NCI-H82 (cell line): ENCODE measurements at regions not wholly inside any gene's neighbourhood (a gene's known extent, or its start where the extent isn't known, plus 50 kb on each side); places are given as distances from the start of the nearest gene placed in this dataset.

Source experiments
- DNase-seq: peaks from one replicate; lab custom pipeline; 2025; lab: John Stamatoyannopoulos, UW

DNA sequence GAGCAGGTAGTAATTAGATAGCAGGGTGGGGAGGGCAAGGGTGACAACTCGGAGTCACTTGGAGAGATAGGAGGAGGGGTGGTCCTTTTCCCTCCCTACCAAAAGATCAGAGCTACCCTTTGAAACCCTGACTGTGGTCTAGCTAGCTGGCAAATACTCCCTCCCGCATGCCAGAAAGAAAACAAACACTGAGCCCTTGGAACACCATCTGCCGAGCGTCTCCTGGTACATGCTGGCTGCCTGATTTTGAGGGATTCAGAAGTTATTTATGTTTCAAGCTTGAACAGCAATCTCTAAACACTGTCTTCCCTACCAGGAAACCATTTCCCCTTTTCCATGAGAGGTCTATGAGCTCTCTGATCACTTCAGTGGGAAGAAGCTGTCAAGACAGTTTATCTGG, 291.6 kb upstream of the CFAP20DC start:
- DNase-seq = peak; percentile 14

DNA sequence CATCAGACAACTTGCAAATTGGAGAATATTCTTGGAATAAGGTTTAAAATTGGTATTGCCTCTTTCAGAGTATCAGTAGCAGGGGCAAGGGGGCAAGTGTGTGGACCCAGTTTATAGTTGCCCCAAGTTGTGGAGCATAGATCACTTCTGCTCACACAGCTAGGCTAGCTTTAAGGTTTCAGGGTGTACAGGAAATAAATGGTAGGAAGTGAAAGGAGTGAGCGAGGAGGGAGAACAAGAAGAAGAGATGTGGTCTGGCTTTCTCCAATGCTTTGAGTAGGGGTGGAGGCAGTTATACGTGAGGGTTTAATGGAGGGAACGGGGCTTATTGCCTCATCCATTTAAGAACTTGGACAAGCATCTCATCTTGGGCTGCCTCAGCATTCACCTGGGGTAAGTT, 290.0 kb upstream of the CFAP20DC start:
- DNase-seq = no peak

DNA sequence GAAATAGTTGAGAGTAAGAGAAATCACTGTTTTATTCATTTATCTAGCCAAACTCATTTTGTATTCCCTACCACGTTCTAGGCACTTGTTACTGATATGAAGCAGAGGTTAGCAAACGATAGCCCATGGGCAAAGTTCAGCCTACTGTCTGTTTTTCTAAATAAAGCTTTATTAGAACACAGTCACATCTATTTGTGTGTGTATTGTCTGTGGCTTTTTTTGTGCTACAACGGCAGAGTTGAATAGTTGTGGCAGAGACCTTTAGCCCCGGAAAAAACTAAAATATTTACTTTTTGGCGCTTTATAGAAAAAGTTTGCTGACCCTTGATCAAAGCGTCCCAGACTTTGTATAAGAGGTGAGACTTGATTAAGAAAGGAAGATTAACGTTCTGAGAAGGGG, 289.1 kb upstream of the CFAP20DC start:
- no peak for DNase-seq

DNA sequence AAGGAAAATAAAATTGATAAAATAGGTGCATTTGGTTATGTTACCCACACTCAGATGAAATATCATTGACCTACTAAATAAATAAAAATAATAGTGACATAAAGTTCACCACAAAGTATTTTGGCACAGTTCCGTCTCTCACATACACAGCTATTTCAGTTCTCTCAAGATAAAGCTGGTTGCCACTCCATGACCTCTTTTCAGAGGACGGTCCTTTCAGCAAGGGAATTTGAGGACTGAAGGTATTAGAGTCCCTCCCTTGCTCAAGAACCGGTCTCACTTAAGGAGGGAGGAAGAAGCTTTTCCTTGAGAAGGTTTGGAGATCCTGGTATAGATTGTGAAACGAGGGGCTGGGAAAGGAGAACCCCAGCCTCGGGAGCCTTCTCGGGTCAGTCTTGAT, 285.5 kb upstream of the CFAP20DC start:
- no peak for DNase-seq

DNA sequence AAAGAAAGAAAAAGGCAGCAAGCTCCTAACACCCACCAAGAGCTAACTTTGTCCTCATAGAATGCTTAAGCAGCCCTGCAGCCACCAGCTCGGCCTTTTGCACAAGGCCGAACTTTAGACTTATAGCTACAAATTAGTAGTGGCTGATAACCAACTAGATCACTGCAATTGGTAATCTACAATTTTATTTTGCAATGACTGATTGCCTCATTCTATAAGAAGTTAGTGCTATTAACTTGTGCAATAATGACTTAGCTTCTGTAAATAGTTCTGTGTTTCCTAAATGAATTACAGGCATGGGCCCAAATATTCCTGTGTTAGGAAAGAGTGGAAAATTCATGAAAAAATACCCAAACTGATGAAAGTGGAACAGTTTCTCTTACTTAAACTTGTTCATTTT, 284.8 kb upstream of the CFAP20DC start:
- no peak for DNase-seq

DNA sequence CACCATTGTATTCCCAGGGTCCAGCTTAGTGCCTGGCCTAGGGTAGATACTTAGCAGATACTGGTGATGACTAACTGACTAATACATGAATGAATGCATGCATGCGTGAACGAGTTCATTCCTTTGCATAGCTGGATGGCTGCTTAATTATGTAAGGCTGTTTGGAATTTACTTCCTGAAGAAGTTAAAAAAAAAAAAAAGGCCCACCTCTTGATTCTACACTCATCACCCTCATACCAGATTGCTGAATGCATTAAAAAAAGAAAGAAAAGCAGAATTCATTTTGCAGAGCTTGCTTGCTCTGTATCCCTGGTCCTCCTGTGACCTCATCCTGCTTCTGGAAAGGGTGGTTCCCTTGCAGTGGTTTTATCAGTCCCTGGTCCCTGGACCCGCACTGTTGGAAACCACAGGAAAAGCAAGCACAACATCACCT, 277.6 kb upstream of the CFAP20DC start:
- DNase-seq = no peak

DNA sequence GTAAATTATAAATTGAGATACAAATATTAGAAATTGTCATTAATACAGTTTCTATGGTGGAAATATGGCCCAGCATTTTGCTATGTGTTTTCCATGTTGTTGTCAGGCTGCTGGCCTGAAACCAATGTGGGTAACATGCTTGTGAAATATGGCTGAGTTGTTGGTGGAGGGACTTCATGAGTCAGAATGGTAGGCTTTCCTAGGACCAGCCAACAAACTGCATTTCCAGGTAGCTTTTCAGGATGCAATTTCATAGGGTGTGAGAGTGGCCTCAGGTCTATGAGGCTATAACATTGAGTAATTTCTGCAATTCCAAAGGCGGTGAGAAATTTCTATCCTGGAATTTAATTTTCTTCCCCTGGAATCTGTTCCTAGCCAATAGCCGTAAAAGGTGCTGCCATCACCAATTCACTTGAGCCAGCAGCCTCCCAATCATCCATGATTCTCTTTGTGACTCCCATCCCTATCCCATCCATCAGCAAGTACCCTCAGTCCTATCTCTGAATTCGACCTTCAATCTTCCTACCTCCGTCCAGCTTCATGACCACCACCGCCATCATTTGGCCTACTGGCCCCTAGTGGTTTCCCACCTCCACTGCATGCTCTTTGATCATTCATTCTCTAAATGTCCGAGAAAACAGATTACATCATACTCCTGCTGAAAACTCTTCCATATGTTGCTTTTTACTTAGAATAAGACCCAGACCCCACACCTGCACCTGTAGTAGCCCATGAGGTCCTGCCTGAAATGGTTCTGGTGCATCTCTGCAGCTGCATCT, 276.6 kb upstream of the CFAP20DC start:
- peak; percentile 2 for DNase-seq

DNA sequence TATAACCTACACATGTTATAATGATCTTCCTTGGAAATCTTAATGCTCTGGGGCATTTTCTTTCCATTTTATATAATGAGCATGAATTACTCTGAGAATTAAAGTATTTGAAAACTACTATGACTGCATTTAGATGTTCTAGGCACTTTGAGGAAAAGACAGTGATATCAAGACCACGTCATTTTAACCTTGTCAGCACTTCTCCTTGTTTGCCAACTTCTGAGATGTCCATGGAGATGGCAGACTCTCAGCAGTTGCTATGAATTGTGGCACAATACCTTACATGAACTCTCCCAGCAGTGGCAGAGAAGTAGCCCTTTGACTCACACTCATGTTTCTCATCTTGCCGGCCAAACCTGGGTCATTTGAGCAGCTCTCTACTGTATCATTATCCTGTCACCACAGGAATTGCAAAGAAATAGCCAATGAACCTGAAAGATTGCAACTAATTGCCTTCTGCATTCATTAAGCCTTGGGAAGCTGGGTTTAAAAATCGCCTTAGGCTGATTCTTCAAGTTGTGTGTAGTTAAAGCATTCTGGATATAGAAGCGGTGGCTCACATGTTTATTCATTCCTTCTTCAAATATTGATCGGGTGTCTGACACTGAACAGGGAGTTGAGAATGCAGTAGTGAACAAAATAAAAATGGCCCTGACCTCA, 272.2 kb upstream of the CFAP20DC start:
- no peak for DNase-seq

DNA sequence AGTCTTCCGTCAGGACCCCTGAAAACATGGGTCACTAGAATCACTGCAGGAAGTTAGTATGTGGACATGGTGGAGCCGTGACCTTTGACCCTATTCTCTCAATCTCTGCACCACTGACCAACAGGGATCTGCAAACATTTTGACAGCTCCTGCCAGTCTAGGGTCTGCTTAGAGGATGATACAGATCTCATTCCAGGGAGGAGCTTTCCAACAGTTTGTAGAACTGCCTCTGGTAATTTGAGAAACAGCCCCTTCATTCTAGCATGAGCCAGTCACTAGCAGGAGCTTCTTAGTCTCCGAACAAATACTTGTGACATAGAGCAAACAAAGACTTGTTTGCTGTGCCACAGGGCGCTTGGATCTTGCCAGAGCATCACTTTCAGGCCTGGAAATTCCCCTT, 270.3 kb upstream of the CFAP20DC start:
- no peak for DNase-seq

DNA sequence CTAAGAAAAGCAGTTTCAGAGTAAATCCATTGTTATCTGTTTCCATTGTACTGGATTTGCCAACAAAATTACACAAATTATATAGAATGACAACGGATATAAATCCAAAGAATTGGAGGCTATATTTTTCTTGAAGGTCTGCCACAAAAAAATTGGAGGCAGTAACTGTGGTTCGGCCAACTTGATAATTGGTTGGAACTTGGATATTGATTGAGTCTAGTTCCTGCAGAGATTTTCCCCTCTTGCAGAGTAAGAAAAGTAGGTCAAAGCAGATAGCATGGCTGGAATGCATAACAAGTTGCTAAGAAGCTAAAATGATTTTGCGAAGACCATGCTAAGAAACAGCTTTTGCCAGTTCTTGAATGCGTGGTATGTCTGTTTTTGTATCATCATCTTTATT, 269.6 kb upstream of the CFAP20DC start:
- DNase-seq = no peak

DNA sequence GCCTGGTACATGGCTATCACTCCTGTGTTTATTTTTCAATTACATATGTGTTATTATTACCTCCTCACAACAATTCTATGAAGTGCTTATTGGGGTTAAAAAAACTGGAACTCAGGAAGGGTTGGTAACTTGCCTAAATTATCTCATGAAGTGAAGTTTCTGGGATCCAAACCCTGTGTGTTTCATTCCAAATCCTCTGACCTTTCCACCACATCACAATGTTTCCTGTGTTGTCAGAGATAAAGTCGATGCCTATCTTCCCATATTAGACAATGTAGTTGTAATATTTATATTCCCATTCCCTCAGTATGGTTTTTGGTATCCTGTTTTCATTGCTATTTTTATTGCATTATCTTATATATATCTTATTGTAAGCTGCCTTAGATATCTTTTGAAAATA, 269.1 kb upstream of the CFAP20DC start:
- no peak for DNase-seq

DNA sequence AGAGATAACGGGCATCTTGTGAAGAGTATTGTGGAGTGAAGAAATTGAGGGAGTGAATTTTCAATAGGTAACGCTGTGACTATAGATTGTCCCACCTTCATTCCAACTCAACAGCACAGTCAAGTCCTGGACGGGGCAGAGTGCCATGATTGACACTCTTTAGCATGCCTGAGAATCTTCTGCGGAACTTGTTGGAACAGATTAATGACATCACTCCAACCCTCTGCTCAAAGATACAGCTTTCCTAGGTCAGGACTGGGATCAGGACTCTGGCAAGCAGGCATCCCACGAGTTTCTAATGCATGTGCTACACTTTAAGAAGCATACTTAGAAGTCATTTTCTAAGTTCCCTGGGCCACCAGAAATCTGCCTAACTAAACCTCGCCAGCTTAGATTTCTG, 267.6 kb upstream of the CFAP20DC start:
- peak; percentile 26 for DNase-seq

DNA sequence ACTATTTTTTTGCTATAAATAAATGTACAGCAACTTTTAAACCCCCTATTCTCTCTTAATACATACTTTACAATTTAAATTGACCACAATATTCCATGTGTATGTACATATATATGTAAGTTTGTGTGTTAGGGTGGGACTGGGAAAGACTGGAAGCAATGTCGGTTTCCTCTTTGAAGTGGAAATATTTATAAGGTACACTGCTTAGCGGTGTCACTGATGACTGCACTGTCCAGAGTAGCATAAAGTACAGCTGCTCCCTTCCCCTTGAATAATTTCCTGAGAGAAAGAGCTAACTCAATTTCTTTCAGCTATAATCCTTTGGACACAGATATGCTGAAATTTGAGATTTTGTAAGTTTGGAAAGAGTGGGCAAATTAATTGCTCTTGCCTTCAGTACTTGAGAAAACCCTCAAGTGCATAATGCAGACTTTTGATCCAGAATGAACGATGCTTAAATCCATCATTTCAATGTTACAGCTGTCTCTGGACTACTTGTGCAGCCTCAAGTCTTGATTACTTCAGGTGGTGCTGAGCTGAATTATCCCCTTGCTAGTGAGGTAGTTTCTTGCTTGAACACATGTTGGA, 267.0 kb upstream of the CFAP20DC start:
- no peak for DNase-seq

DNA sequence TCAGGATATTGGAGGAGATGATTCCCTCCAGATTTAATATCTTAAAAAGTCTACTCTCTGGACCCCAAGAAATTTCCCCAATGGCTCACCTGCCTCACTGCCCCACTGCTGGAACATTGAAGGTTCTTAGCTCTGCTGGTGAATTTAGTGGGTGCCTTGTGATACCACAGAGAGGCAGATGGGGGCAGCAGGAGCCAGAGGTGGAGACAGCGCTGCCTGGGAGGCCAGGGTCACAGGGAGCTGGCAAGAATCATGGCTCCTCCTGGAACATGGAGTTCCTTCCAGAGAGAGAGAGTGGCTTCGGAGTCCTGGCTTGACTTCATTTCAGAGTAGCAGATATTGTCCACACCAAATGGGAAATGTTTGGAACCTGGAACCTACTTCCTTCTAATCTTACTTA, 263.5 kb upstream of the CFAP20DC start:
- peak; percentile 73 for DNase-seq

DNA sequence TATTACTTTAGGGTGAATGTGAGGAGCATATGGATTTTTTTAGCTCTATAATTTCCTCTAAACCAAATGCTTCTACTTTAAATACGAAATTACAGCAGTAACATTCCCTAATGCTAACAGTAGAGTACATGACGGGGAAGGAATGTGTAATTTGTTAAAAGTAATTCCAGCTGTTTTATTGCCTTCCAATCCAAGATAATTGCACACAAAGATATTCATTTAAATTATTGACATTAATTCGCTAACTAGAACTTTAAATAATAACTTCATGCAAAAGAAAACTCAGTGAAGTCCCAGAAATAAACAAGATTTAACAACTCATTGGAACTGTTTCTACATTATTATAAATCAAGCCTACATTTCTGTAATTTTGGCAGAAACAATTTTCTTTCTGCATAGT, 261.4 kb upstream of the CFAP20DC start:
- DNase-seq = no peak

DNA sequence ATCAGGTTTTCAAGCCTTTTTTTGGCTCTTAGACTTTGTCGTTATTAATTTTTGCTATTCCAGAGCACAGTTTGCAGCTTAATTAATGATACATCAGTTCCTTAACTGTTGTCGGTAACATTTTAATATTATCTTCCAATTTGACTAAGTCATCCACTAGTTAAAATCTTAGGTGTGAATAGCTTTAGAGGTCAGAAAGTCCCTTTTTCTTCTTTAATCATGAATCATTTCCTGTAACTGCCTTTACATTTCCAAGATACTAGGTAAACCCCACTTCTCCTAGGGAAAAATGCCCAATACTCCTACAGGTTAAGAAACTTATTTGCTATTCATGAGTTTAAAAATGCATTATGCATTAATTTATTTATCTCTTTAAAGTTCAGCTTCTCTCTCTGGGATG, 260.9 kb upstream of the CFAP20DC start:
- DNase-seq = no peak

DNA sequence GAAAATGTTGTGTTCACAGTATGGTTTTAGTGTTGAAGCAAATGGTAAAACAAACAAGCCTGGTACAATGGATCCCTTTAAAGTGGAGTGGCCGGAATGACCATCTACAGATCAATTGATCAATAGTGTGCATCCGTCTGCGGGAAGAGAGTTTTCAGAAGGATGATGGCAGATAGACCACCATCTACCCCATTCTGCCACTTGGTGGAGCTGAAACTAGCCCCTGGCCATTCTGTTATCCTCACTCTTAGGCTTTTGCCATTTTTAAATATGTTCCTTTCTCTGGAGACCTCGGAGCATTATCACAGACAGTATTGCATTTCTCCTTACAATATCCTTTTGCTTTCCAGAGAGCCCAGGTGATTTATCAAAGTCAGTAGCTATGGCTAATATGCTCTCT, 258.9 kb upstream of the CFAP20DC start:
- peak; percentile 10 for DNase-seq

DNA sequence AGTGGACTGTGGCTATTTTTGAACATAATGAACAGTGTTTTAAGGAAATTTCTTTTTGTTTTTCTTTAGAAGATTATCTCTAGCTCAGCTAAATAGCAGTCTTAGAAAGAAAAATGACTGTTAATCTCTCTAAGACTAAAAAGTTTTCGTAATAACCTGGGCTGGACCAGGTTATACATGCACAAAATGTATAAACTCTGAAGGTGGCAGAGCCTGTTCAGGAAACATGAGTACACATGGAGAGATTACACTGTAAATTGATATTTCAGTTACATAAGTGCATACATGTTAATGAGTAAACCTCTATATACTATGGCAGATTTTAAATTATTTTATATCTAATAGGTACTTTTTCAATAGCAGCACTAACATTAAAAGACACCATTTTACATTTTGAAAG, 258.2 kb upstream of the CFAP20DC start:
- DNase-seq = no peak

DNA sequence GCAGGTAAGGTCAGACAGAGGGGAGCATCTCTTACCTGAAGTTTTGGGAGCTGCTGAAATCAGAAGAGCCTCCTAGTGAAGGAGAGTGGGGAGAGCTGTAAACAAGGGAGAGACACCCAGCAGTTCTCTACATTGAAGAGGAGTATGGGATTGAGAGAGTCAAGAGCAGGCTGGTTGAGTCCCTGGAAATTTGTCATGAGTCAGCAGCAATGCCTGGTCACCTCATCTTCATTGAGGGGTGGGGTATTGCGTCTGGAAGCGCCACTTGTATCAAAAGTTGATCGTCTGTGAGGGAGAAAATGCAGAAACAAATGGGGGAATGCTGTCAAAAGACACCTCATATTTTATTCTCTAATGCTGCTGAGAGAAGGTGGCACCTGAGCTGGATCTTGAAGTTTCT, 256.6 kb upstream of the CFAP20DC start:
- no peak for DNase-seq

DNA sequence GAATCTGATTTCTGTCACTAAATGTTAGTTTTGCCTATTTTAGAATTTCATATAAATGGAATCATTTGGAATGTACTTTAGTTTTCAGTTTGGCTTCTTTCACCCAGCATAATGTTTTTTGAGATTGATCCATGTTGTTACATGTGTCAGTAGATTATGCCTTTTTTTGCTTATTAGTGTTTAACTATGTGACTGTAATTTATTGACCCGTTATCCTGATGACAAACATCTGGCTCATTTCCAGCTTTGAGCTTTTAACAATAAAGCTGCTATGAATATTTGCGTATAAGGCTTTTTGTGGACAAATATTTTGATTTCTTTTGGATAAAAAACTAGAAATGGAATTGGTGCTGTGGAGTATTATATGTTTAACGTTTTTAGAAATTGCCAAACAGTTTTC, 254.5 kb upstream of the CFAP20DC start:
- no peak for DNase-seq

DNA sequence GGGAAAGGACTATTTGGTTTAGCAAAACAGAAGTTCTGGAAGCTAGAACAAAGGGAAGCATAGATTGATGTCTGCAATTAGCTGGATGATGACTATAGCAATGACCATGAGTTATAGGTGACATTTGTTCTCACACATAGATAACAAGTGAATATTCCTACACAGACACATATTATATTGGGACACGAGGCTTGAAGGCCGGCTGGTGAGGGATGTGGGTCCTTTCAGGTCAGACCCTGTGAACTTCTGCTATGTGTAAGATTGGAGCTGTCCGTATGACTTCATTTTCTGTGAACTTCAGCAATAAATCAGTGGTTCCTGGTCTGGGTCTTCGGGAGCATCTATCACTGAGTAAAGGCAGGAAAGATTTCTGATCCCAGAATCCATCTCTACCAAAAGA, 253.6 kb upstream of the CFAP20DC start:
- DNase-seq = no peak

DNA sequence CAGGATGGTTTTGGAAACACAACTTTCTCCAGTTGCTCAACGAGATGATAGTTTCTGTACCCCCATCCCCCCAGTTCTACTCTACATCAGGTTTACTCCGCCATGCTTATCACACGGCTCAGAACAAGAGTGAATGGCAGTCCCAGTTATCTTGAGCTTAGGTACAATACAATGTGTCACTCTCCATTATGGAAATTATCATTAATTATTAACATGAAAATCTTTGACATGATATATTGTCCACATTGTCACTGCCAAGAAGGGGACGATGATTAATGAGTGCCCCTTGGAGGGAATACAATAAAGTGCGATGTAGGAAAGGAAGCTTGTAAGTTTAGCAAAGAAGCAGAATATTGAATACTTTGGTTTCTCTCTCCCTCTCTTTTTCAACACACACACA, 252.6 kb upstream of the CFAP20DC start:
- no peak for DNase-seq

DNA sequence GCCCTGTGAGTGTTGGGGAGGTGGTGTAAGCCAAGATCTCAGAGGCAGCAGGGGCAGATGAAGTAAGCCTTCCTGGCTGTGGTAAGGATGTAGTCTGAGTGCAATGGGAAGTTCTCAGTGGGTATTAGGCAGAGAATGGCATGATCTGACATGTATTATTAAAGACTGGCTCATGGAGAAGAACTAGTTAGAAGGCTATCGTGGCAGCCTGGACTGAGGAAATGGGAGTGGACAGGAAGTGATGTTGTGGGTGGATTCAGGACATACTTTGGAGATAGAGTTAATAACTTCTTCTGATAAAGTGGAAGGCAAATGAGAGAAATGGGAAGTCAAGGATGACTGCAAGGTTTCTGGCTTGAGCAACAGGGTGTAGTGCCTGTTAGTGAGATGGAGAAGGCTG, 250.9 kb upstream of the CFAP20DC start:
- DNase-seq = no peak

DNA sequence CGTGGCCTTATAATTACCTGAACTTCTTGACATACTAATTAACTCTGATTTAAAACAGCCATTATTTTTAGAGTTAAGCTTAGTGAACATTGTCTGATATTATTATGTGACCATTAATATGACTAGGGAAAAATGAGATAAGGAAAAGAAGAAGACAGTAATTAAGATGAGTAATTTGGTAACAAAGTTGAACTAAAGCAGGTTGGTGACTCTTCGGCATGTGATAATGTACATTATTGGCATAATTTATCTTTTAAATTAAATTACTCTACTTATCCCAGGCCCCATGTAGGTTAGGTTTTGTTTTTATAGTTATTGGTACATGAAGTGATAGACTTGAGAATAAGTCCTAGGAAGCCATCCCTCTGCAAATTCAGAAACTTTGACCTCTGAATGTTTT, 249.7 kb upstream of the CFAP20DC start:
- no peak for DNase-seq
